DMS153 (cell line): ENCODE measurements at regions not wholly inside any gene's neighbourhood (a gene's known extent, or its start where the extent isn't known, plus 50 kb on each side); places are given as distances from the start of the nearest gene placed in this dataset.
A peak's percentile ranks its signal among the peaks of the same experiment; 100 is the strongest.

ENCODE experiments used
- DNase-seq: peaks from one replicate; lab custom pipeline; 2025; lab: John Stamatoyannopoulos, UW

DNA sequence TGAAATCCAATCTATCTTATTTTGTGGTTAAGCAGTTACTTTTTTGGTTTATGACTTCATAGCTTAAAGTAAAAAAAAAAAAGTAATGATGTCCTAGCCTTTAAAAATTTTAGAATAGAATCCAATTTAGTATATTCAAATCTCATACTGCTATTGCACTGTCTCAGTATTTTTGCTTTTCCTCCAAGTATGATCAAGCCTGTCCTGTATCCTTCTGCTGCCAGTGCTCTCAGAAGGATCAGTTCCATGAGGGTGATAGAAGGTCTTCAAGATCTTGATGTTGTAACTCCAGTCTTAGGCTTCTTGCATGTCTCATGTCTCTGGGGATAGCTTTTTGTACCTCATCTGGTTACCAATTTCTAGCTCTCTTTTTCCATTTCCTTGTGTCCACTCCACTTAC, 324.2 kb upstream of the FAR2 start:
- DNase-seq = no peak

DNA sequence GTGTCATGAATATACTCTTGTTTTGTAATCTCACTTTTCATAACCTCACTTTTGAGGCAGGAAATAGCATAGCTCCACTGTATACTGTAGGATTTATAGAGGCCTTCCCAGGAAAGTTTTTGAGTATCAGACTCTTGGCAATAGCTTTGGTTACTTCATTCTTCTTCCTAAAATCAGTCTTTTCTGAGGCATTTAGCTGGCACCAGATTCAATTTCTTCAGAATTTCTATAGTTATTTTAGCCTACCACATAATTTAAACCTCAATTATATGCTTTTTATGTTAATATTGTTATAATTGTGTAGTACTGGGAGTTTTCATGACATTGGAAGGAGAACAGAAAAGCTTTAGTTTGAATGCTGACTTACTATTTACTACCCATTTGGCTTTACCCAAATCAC, 322.3 kb upstream of the FAR2 start:
- DNase-seq = no peak

DNA sequence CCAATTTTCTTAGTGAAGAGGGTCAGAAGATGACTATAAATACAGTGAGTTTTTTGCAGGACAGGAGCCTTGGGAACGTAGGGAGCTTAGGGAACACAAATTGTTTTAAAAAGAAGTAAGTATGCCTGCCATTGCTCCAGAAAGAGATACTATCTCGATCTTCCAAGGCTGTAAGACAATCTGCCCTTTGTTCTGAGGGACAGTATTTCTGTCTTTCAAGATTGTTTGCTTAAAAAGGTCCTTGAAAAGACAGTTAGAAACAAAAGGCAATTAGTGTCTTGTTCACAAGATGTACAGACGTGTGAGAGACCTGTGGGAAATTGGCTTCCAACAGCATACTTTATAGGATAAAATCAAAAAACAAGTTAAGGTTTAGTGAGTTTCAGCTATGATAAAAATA, 321.2 kb upstream of the FAR2 start:
- no peak for DNase-seq

DNA sequence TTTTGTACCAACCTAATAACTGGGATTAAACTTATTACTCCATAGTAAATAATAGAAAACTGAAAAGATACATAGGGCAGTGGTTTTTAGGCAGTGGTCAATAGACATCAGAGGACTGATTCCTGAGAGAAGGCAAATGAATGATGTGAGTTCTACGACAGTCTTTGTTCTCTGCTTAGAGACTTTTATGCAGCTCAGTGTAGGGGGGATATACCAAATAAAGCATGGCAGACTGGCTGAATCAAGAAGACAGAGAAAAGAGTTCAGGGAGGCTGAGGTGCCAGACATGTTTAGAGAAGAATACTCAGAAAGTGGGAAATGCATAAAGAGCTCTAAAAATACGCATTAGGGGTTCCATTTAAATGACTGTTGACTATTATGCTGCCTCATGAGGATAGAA, 320.8 kb upstream of the FAR2 start:
- DNase-seq = no peak

DNA sequence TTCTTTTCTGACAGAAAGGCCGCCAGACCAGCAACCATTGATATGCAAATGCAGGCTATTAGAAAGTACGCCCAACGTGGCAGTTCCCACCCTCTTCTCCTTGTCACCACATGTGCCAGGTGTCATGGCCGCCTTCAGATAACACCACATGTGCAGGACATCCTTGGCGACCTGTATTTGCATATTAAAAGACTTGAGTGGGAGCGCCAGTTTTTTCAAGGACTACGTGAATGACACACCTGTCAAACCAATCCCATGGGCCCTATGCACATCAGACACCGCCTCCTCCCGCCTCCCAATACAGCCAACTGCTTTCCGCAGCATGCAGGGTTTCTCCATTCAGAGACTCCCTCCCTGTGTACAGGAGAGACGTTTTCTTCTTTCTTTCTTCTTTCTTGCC, 318.6 kb upstream of the FAR2 start:
- DNase-seq = no peak

DNA sequence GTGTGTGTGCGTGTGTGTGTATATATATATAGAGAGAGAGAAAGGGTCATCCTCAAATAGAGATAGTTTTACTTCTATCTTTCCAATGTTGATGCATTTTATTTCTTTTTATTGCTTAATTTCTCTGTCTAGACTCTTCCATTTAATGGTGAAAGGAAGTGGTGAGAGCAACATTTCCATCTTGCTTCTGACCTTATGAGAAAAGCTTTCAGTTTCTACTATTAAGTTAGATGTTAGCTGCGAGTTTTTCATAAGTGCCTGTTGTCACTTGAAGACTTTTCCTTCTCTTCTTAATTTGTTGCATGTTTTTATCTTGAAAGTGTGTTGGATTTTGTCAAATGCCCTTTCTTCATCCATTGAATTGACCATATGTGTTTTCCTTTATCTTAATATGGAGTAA, 304.4 kb upstream of the FAR2 start:
- DNase-seq = no peak

DNA sequence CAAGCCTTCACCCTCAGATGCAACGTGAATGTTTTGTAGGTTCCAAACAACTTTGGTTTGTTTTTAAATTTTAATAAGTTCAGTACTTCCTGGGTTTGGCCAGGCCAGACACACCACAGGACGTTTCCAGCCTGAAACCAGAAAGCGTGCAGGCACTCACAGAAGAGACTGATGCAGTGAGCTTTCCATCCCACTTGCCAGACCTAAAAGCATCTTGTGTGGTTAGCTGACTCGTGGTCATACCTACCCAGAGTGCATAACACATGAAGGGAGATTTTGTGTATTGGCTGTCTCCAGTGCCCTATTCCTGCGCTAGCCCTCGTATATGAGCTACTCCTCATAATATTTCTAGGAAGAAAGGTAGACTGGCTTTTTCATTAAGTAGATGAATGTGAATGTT, 297.3 kb upstream of the FAR2 start:
- DNase-seq = no peak

DNA sequence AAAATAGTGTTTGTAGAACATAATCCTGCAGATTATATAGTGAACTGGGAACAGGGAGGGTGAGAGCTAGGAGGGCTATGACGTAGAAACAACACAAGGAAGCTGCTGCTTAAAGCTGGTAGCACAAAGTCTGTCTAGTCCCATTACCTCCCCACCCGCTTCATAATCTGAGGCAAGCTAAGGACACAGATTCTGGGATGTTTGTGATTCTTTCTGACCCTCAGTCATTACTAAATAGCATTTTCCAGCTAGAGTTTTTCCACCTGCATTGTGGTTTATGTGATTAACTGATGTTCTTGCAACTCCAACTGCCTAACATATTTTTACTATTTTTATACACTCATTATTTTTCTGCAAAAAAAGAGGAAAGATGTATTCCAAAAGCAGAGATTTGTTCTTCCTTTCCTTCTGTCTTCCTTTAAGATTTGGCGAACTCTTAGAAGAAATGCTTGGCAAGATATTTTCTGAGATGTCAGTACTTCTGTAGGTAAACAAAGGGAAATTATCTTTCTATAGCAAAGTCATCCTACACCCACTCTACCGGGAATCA, 293.2 kb upstream of the FAR2 start:
- no peak for DNase-seq

DNA sequence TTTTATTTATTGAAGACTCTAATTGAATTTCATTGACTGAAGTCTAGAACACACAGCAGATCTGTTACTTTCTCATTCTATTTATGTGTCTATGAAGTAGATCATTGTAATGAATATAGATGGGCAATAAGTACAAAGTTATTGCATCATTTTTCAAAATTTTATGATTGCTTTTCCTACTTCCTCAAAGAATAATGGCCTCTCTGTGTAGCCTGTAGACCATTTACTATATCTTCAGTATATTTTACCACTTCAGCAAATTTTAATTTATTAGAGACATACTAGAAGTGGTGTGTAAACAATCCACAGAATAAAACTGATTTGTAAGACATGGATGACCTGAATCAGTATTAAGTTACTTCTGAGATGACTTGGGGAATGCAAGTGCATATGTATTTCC, 291.7 kb upstream of the FAR2 start:
- no peak for DNase-seq

DNA sequence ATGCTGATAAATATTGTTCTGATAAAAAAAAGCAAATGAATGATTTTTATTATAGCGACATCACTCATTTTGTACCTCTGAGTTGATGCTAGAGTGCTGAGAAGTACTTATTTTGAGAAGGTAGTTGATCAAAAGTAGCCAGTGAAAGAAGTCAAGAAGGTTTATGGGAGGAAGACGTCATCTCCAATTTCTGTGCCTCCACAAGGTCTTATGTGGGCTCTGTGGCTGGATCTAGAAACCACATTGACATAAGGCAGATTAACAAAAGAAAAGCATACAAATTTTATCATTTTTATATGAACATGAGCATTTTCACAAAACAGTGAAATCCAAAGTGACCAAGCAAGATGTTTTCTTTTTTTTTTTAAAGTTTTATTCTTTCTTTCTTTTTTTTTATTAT, 289.5 kb upstream of the FAR2 start:
- no peak for DNase-seq

DNA sequence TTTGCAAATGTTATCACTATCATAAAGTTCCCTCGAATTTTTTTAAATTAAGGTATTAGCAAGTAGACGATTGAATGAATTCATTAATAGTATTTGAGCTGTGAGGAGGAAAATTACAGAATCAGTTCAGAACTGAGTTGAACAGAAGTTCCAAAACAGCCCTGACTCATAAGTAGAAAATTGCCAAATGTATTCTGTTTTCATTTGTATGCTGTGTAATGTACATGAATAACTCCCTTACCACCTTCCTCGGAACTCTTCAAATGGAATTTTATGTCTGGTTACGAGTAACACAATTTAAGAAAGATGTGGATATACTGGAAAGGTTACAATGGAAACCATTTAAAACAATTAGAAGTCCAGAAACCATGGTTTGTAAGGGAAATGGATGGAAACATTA, 283.3 kb upstream of the FAR2 start:
- DNase-seq = no peak

DNA sequence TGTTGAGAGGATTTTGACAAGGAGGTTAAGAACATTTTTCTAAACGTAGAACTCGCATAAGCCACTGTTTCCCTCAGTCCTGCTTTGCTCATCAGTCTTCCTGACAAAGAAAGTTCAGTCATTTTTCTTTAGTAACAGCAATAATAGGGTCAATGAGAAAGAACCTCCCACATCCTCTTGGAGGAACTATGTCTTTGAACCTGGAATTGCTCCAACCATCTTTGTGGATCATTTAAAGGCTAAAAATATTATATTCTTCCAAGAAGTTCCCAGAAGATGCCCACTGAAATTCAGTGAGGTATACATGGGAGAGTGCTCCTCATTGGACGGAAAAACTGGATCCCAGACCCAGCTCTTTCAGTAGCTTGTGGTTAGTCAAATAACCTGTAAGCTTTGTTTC, 282.8 kb upstream of the FAR2 start:
- no peak for DNase-seq

DNA sequence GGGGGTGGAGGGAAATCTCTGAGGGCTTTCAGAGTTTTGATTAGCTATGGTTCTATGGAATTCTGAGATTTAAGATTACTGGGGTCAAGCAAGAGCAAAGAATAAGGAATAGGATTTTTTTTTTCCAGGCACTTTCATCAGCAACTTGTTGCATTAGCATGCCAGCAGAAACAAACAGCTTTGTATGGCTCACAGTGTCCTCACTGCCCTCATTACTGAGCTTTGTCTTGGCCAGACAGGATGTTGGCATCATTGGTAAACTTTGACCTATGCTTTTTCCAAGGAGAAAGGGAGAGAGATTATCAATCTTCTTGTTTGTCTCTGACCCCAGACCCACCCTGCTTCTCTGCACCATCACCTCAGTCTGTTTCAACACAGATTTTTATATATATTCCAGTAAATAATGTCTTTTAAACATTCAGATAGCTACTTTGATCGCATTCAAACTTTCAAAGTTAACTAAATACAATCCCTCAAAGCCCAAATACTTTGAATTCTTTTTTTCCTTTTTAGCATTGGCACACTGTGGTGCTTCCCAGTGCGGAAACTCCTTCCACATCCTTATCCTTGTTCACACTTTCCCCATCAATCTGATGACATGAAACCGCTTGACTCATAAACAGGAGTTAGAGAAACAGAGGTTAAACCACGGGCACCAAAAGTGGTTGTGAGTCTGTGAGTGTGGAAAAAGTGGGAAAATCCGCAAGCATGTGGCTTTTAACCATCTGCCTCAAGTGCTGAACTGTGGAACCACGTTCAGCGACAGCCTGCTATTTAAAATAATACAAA, 282.2 kb upstream of the FAR2 start:
- DNase-seq = no peak

DNA sequence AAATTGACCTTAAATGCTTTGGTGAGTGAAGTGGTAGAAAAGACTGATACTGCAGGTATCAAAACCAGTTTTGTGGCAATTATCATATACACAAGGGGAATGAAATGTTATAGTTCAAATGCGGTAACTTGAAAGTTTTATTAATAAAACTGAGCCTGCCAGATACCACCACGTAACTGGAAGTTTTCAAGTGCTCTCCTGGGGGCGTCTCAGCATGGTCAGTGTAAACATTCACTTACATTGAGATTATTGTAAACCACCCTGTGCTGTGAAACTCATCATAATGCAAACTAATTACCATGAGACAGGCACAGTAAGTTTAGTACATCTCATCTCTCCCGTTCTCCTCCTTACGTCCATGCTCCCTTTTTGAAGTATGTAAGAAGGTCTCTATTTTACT, 280.7 kb upstream of the FAR2 start:
- no peak for DNase-seq

DNA sequence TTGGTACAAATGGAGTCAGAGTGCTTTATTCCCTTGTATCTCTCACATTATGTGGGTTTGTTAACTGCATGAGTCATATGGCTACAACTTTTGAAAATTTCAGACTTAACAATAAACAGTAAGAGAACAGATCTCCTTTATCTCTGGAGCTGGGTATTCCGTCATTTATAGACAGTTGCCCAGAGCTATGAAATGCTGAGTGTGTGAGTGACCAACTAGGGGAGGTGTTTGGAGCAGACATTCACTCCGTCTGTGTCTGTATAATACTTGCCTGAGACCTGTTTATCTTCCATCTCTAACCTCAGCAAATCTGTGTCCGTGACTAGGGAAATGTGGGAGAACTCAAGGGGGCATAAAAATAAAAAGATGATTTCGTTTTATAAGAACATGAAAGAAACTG, 279.9 kb upstream of the FAR2 start:
- DNase-seq = no peak

DNA sequence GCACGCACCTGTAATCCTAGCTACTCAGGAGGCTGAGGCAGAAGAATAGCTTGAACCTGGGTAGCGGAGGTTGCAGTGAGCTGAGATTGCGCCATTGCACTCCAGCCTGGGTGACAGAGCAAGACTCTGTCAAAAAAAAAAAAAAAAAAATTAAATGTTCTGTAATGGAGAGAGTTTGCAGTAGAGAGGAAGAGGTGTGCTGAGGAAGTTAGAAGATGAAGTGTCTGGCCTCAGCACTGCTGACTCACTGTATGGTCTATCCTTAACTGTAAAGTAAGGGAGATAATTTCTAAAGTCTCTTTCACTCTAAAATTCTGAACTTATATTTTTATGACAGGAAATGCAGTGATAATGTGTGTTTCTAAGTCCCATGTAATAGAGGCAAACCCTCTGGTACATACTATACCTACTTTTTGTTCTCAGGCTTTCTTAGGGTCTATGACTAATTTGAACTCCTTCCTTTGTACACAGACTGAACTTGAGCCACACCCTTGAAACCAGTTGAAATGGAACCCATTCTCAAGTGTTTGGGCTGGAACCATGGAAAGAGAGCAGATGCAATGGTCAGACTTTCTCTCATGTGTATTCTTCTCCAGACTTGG, 278.1 kb upstream of the FAR2 start:
- no peak for DNase-seq

DNA sequence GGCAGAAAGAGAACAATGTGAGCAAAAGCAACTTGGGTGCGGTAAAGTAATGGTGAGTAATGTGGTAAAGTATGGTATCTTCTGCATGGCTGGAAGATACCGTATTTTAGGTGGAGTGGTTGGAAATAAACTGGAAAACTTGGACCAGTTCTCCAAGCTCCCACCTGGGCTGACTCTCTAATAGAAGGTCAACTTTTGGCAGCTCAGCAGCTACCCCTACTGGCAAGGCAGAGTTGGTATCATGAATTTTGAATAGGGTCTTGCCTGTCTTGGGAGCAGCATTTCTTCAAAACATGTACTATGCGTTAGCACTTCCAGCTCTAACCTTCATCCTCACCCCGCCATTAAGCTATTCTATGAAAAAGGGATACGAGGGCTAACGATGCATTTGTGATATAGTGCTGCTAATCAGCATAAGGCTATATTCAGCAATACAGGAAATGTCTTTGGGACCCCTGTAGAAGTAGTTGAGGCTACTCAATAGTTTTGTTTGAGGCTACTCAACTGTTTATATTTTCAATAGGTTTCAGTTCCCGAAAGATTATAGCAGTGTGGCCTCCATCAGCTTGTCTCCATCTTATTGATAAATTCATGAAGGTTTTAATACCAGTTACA, 276.3 kb upstream of the FAR2 start:
- peak; percentile 28 for DNase-seq

DNA sequence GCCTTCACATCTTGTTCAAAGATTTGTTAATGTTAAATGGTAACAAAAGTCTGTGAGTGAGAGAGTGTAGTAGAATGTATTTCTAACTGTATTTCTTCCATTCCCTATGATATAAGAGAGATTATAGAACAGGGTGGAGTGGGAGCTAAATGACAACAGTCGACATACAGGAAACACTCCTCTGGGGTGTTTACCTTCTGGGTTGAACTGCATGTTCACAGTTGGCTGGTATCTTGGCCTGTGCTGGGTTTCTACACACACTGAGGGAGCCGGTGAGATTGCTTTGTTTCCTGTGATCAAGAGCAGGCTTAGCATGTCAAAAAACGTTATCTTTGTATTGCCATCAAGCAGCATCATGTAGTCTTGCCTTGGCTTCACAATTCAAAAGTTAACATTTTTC, 274.3 kb upstream of the FAR2 start:
- no peak for DNase-seq

DNA sequence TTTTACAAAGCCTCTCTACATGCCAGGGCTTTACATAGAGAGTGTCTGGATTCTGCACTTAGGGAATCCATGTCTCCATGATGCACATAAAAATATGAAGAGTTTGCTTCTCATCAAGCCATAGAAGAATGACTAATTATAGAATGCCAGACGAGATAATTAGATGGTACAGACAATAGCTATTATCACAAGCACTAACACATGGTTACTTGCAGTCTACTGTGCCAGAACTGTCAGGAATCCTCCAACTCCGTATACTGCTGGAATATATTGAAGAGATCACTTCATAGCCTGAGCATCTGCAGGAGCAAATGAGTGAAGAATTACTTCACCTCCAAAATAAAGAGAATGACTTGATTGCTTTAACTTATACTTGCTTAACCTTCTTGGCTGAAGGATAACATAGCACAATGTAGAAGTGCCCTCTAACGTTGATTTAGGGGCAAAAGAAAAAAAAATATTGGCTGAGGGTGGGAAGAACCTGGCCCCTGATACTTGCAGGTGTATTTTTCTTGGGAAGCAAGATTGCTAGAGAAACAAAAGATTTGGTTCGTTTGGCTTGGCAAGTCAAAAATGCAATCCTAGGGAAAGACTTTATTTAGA, 272.8 kb upstream of the FAR2 start:
- DNase-seq = no peak

DNA sequence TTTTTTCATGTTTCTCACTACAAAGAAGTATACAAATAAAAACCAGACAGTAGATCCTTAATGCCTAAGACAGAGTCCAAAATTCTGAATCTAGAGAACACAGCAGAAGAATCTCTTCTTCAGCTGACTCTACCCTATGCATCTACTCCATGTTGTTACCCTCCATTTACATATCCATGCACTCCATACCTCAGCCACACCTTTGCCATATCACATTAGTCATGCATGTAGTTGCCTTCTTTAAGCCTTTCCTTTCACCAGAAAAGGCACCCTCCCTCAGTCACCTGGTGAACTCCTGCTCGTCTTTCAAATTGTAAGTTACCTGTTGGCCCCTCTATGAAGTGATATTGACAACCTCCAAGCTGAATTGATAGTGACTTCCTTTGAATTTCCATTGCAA, 271.2 kb upstream of the FAR2 start:
- no peak for DNase-seq

DNA sequence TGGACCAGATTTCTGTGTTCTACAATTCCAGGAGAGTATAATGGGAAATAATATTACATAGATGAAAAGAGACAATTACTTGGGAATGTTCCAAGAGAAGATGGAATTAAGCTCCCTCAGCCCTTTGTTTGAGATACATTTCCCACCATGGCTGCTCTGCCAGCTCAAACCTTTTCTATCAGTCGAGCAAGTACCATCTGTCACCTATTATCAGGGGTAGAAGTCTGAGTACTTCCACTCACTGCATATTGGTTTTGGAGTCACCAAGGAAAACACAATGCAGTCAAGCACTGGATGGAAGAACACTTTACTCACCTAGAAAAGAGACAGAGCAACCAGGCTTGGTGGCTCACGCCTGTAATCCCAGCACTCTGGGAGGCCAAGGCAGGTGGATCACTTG, 270.4 kb upstream of the FAR2 start:
- no peak for DNase-seq

DNA sequence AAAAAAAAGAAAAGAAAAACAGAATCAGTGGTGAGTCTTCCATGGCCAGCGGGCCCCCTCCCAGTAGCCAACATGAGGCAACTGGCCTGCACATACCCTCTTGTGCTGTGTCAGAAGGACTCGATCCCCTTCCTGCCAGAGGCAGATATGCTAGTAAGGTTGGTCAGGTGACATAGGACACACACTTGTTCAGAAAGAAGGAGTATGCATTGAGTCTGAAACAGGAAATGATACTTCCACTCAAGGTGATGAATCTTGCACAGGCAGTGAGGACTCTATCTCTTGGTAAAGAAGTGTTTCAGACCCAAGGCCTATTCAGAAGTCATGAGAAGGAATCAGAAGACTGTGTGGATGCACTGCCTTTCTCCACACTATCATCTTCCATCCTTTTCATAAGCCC, 269.7 kb upstream of the FAR2 start:
- no peak for DNase-seq

DNA sequence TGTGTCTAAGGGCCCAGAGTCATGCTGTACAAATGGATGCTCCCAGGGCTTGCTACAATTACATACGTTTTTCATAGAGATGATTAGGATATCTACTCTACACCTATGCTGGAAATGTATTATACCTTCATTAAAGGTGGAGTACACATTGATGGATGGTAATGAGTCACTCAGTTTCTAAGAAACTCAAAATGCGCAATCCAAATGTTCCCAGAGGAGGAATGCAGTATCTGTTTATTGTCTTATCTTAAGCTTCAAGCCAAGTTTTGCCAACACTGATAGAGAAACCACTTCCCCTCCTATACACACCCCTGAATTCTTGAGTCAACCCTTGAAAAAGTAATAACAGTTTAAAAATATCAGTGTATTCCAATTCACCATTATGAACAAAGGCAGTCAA, 266.6 kb upstream of the FAR2 start:
- no peak for DNase-seq
